GM19239 (cell line): ENCODE measurements at regions not wholly inside any gene's neighbourhood (a gene's known extent, or its start where the extent isn't known, plus 50 kb on each side); places are given as distances from the start of the nearest gene placed in this dataset.

Experiments
- DNase-seq: peaks from one replicate; pipeline ENCODE4 v3.0.0; 2011; ENCODE audit warnings: low spot score; ENCODE audit not compliant: insufficient read length
- FAIRE-seq: peaks from 2 replicates; lab custom pipeline; 2011; peaks lifted over from hg19 to GRCh38; lab: Jason Lieb, UNC

DNA sequence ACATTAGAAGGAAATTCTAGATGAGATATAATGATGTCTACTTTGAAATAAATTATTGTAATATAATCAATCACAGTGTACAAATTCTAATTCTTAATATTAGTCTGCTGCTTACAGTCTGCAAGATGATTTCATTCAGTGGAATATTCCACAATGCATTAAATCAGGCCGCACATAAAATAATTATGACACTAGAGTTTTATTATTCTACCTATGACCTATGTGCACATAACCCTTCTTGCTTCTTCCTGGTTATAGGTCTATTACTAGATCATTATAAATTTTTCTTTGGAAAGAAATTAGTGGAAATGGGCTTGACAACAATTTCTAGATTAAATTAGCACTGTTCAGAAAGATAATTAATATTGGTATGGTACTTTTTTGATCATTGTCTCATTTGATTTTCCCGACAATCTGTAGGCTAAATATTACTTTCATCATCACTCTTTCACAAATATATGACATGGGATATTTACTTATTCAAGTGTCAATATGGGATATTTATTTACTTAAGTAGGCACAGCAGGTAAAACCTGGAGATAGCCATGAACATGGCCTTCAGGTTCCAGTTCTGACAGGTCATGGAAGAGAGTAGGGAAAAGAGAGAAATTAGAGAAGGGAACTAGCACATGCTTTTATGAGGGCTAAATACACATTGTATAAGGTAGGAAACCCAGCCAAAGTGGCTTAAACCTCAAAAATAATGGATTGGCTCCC, 476.4 kb downstream of the TOX3 start:
- DNase-seq (no peak), FAIRE-seq (no peak)

DNA sequence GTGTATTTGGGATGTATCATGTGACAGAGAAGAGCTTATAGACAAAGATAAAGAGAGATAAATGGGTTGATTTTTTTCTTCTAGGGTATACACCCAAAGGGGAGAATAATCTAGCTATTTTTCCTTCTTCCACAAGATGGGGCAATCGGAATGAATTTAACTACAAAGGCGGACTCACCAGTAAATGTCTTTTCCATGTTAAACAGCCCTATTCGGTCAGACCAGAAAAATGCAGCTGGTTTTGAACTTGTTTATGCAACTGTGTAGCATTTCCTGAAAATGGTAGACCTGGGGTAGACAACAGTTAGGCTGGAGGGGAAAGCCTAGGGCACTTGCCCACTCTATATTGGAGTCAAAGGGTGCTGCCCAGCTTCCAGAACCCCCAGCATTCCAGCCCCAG, 477.1 kb downstream of the TOX3 start:
- no peak for DNase-seq
- FAIRE-seq: no peak

DNA sequence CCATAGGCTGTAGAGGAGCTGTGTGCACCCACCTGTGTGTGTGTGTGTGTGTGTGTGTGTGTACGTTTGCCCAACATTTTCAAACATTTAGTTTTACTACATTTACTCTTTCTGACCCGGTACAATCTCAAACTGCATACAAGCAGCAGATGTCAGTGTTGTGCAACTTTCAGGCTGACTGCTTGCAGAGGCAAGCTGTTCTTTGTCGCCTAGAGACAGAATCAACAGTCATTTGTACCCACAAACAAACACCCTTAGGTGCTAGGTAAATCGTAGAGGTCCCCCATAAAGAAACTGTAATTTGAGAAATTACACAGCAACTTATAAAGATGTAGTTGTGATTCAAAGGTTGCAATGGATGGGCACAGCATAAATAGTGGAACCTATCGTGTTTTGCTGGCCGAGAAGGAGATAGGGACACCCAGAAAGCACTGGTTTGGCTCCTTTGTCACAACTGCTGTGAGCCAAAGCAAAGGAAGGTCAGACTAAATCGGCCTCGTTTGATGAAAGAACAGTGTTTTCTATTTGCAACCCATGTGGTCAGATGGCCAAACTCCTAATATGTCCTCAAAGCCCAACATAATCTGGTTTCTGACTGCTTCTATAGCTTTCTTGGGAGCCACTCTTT, 478.4 kb downstream of the TOX3 start:
- DNase-seq (no peak), FAIRE-seq (no peak)

DNA sequence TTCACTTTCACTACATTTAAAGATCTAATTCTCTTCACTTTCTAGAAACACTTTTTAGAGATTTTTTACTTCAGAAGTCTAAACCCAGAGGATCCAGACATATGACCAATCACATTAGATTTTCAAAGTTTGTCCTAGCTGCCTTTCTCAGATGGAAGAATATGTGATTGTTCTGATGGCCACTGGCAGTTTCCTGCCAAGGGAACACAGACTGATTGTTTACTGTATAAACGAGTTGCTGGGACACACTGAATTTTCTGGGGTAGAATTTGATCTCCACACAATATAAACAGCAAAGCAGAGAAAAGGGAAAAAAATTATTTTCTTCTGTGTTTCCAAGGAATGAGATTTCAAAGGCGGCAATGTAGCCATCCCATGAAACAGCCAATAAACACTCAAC, 480.0 kb downstream of the TOX3 start:
- no peak for FAIRE-seq

DNA sequence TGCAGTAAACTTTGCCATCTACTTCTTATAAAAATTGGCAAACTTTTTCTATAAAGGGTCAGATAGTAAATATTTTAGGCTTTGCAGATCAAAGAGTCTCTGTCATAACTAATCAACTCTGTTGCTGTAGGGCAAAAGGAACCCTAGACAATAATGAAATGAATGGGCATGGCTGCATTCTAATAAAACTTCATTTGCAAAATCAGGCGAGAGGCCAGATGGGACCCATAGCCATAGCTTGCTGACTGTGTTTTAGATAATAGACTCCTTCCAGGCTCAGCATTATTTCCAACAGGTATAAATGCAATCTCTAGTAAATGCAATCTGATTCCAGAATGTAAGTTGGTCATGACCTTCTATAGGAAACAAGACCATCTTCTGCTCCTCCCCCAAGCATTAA, 490.7 kb downstream of the TOX3 start:
- no peak for FAIRE-seq
- no peak for DNase-seq

More for the DNA sequence above, 480.0 kb downstream of the TOX3 start:
- DNase-seq: no peak

DNA sequence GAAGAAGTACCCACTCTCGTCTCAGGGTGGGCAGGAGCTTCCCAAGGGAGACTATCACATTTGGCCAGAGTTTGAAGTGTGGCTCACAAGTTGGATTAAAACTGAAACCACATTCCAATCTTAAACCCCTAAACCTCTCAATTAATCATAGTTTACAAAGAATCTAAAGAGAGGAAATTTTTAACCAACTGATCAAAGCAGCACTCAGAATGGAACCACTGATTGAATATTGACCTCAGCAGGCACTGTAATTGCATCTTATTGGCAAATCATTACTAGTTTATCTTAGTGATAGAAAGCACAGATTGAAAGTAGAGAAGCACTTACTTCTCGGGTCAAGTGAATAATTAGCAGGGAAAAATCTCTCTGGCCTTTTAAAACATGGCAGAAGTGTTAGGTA, 491.6 kb downstream of the TOX3 start:
- DNase-seq (no peak), FAIRE-seq (no peak)

DNA sequence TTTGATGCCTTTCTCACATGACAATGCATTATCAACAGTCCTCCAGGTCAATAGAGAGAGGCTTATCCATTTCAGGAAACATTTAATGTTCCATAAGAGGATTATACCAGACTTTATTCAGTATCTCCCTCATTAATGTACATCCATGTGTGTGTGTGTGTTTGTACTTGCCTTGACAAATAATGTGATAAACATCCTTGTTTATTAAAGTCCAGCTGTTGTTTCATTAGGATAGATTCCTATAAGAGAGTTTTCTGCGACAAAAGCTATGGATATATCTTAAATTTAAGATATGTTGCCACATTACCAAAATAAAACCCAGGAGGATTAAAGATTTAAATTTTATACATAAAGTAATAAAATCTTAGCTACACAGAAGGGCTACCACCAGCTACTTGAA, 492.6 kb downstream of the TOX3 start:
- FAIRE-seq (no peak), DNase-seq (no peak)

DNA sequence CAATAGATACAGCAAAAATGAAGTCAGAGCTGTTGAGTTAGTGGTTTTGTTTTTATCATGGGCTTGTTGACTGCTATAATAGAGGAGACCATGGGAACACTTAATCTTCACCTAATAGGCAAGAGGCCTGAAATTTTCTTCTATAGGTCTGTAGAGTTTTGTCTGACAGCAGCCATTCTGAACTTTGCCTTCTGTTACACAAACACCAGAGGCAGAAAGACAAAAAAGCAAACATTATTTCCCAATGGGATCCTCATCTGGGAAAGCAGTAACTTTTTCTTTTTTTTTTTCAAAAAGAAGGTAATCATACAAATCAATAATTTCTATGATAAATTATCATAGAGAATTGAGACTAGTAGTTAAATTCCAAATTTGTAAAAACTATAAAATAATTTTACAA, 494.1 kb downstream of the TOX3 start:
- FAIRE-seq: no peak
- no peak for DNase-seq

DNA sequence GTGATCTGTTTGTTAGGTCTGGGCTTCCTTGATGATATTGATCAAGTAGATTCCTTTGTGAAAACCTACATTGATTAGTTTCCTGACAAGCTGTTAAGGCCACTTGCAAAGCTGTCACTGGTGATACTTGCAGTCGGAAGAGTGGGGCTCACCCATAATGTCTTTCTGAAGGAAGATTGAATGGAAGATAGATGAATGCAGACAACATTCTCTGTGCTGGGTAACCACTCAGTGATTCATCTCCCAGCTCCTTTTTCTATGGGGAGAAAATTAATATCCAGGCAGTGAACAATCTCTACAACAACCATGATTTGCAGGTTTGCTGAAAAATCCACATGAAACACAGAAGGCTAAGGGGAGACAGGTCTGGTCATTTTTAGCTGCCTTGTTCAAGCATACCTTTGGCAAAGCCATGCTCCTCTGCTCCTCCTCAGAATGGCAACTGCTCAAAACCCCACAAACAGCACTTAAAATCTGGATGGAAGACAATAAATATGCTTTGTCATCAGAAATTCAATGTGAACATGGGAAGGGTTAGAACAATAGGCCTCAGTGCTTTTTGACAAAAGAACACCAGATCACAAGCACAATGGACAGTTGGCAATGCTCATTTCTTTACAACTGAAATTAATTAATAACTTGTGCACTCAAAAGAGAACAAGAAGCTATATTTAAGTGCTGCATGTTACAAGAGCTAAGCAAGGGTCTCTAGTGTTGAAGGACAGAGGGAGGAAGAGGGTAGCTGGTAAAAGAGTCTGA, 495.4 kb downstream of the TOX3 start:
- FAIRE-seq: no peak
- no peak for DNase-seq

DNA sequence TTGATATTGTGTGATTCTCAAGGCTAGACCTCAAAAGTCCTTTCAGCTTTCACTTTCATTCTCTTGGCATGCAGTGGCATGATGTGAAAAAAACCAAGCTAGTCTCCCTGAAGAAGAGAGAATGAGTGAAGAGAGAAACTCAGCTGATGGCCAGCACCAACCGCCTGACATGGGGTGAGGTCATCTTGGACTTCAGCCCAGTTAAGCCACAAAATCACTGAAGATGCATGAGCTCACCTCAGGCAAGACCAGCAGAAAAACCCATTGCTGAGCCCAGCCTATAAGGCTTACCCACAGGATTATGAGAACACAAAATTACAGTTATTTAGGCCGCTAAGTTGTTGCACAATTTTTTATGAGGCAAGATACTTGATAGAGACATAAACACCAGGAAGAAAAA, 496.5 kb downstream of the TOX3 start:
- DNase-seq: no peak

DNA sequence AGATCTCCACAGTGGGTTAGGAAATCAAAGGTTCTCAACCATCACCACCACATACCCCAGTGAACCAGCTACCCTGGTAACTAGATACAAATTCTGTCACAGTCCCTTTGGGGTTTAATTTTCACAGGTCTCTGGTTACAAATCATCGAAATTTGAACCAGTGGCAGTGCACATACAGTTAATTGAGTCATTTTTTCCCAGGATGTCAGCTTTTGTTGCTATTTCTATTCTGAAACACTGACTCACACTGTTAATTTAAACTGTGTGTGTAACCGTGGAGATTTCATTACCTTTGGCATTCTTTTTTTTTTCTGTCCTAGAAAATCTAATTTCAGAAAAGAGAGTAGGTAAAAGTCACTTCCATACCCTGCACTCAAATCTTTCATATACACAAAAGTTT, 511.5 kb downstream of the TOX3 start:
- no peak for FAIRE-seq
- no peak for DNase-seq

More for the DNA sequence above, 496.5 kb downstream of the TOX3 start:
- no peak for FAIRE-seq

DNA sequence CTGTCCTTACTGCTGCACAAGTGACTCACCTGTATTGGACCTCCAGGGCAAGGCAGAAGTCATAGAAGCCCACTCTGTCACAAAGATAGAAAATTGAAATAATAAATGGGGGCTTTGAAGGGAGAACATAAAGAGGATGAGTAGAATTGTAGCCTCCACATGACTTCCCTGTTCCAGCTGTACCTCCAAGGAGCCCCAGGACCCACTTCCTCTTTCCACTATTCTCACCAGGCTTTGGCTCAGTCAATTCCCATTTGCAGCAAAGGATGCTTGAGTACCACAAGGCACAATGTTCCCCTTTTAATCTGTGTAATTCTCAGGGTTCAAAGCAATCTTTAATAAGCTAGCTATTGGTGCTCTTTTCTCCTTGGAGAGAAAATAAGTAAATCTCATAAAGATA, 512.1 kb downstream of the TOX3 start:
- DNase-seq (no peak), FAIRE-seq (no peak)

DNA sequence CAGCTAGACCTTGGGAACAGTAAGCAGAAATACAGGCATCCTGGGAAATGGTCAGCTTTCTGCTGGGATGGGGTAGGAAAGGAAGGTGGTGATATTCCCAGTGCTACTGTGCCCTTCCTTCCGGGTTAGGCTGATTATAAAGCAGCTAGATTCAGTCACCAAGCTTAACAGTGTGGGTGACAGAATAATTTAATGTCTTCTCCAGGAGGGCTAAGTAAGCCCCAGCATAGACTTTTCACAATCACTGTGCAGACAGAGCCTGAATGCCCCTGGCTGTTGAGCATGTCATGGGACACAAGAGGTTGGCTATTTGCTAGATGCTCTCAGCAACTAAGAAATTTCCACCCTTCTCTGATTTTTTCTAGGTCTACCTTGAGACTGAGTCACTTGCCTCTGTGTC, 513.0 kb downstream of the TOX3 start:
- DNase-seq (no peak), FAIRE-seq (no peak)

DNA sequence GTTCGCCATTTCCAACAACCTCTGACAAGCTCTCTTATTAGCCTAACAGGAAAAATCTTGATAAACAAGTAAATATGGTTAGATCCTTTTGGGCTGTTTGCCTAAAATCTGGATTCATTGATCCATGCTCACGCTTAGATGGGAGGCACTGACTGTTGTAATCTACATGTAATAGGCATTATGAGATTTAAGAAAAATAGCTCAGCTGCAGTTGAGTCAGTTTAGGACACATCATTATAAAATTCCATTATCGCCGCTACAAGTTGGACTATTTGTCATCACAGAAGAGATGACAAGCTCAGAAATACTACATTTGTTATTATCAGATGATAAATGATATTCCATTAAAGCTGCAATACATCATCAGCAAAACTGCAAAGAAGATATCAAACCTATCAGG, 524.0 kb downstream of the TOX3 start:
- FAIRE-seq: no peak

DNA sequence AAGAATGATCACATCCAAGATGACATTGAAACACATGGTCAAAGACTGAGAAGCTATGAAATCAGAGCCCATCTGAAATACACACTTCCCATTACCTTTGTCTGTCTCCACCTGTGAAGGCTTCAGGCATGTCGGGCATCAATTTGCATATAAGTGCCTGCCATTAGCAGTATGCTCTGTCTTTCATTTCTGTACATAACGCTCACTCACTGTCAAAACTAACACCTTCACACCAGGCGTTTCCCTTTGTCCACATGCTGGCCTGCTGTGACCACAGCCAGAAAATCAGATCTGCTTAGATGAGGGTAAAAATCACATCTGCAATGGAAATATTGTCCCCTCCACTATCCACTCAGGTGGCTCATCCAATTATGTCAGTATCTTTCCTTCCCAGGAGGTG, 524.8 kb downstream of the TOX3 start:
- no peak for FAIRE-seq
- DNase-seq: no peak

More for the DNA sequence above, 524.0 kb downstream of the TOX3 start:
- no peak for DNase-seq

DNA sequence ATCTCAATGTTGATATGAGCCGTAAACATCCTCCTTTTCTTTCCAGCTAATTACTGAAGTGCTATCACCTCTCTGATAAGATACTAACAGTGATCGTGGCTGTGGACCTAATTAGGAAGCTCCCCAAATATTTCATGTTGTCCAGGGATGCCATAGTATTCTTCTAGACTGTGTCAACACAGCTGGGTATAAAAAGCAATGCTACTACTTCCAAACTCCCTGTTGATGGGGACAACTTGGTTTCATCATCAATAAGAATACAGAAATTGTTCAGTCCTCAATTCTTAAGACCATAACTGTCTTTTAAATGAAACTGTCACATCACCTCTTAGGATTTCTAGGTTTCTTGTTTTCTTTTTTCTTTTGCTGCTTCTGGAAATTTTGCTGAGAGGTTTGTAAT, 530.6 kb downstream of the TOX3 start:
- DNase-seq: no peak
- FAIRE-seq: no peak

DNA sequence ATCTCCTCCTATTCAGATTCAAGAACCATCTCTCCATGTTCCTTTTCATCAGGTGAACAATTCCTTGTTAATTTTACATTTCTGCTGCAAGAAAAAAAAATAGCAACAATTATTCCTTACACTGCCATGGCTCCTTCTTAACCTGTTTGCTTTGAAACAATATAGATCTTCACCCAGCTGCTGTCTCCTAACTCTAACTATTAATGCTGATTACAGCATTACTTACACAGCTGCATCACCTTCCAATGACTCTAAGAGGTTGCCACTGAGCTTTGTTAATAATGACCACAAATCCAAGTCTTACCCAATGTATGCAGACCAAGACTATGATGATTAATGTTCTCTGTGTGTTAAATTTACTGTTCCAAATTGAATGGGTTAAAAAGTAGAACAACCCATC, 541.4 kb downstream of the TOX3 start:
- FAIRE-seq: no peak
- no peak for DNase-seq

DNA sequence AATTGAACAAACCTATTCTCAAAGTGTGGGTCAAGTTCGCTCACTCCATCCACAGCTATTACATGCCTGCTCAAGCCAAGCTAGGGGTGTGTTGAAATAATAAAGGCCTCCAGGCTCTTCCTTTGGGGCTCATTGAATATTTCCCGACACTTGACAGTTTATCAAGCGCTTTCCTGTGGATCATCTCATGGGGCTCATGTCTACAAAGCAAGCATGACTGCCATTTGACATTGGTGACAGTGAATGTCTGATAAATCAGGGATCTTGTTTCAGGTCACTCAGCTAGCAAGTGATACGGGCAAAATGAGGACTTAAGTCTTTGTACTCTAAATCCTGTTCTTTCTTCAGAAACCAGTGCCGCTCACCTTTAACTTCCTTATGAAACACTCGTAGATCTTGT, 542.6 kb downstream of the TOX3 start:
- no peak for FAIRE-seq

DNA sequence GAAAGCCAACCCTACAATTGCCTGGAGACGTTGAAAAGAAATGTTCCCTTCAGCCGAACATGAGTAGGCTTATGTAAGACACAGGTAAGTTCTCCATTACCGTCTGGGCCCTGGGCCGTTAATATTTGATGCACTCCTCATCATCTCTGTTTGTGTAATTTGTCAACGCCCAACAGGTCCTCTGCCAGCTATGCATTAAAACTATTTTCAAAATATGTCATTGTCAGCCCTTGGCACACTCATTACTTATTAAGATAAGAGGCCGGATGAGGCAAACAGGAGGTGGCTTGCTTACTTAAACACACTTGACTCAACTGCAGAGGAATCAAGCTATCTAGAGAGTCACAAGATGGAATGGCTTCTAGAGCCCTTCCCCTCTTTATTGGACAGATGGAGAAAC, 544.9 kb downstream of the TOX3 start:
- DNase-seq (no peak), FAIRE-seq (no peak)

More for the DNA sequence above, 542.6 kb downstream of the TOX3 start:
- DNase-seq: no peak

DNA sequence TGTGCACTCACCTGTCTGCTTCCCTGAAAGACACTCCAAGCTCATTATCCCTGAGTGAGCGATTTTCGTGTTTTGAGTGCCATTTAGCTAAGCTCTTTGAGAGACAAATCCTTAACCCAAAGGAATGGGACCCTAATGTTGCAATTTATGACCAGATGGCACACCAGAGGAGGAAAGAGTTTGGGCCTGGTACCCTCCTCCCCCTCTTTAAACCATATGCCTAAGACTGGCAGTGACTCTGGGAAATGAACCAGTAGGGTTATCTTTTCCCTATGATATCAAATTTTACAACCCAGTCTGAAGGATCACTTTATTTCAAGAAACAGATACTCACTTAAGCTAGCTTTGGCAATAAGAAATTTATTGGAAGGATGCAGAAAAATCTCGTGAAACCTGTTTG, 550.4 kb downstream of the TOX3 start:
- DNase-seq: no peak
- no peak for FAIRE-seq

DNA sequence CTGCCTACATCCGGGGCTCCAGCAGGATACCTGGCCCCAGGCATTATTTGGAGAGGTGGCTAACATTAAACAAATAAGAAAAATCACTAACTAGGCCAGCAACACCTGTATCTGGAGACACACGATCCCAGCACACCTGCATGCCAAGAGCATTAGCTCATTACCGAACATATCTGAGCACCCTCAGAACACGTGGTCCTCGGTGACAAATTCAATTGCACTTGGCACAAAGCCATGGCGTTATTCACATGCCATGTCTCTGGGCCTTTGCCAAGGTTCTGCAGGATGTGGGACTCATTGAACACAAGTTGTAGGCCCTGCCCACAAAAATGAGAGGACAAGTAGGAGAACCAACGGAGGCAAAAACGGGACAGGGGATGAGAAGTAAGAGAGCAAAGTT, 552.3 kb downstream of the TOX3 start:
- FAIRE-seq: no peak

More for the DNA sequence above, 552.3 kb downstream of the TOX3 start:
- DNase-seq: no peak
